Activated naive CD8-positive, alpha-beta T cell treated with anti-CD3 and anti-CD28 coated beads, Interleukin-2, amount 50 U/mL, for 24 hours (primary cell): ENCODE measurements at regions not wholly inside any gene's neighbourhood (a gene's known extent, or its start where the extent isn't known, plus 50 kb on each side); places are given as distances from the start of the nearest gene placed in this dataset.
"Not testable (repeated sequence)": the region's sequence is repeated elsewhere in the genome, so short reads cannot be mapped to it uniquely, and the experiment has no call there.

Source experiments
- ATAC-seq: fragments of 150-1000 bp; cut with Tn5 transposase; one replicate; pipeline ENCODE4 v1.10.0; 2021
- DNase-seq: peaks from one replicate; pipeline ENCODE4 v3.0.0; 2021
- H3K27ac Mint-ChIP-seq: one replicate; pipeline ENCODE4 v1.8.0; 2021; ENCODE audit warnings: mild to moderate bottlenecking, mixed read lengths
- H3K27me3 Mint-ChIP-seq: one replicate; pipeline ENCODE4 v1.8.0; 2021; ENCODE audit warnings: mixed read lengths
- H3K36me3 Mint-ChIP-seq: one replicate; pipeline ENCODE4 v1.8.0; 2021; ENCODE audit warnings: low read depth, mixed read lengths
- H3K4me1 Mint-ChIP-seq: one replicate; pipeline ENCODE4 v1.8.0; 2021; ENCODE audit warnings: mixed read lengths
- H3K4me3 Mint-ChIP-seq: one replicate; pipeline ENCODE4 v1.8.0; 2021; ENCODE audit warnings: mild to moderate bottlenecking, moderate library complexity, mixed read lengths
- H3K9me3 Mint-ChIP-seq: one replicate; pipeline ENCODE4 v1.8.0; 2021; ENCODE audit warnings: mixed read lengths

DNA sequence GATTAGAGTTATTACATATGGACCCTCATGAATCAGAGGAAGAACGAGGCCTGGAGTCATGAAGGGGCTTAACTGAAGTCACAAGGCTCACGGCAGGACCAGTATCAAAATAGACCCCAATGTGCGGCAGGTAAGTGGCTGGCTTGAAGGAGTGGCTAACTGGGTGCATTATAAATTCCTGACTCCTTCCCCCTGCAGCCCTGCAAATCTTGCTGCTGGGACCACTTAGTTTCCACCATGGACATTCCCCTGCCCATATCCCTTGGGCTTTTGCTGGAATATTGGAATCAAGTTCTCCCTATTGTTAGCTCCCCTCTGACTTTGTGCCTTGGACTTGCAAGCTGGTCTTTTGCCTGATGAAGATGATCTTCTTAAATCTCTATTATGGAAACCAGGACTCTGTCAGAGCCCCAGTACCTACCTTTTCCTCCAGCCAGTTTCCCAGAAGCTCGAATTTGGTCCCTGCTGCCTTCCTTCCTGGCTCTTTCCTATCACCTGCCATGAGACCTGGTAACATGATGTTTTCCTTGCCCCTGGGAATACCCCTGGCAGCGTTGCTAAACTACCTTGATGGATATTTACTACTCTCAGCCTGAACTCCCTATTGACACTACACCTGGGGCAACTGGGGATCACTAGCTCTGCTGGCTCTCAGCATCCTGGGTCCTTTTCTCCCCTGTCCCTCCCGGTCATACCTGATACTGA is 156.0 kb upstream of the JUN start:
- no peaks in the 10 kb centered on the region for H3K9me3 Mint-ChIP-seq
- H3K27me3 Mint-ChIP-seq = no peaks in the 10 kb centered on the region
- DNase-seq (no peak), ATAC-seq (no peak)
- H3K36me3 Mint-ChIP-seq = no peaks in the 10 kb centered on the region
- peaks cover 50% of the 10 kb centered on the region for H3K4me1 Mint-ChIP-seq
- no peak overlapping the region for H3K27ac Mint-ChIP-seq
- no peak overlapping the region for H3K4me3 Mint-ChIP-seq

- H3K36me3 Mint-ChIP-seq = no peaks in the 10 kb centered on the region
- no peaks in the 10 kb centered on the region for H3K27me3 Mint-ChIP-seq
- DNase-seq (peak; percentile 13), ATAC-seq (peak; percentile 20)
- peaks cover 60% of the 10 kb centered on the region for H3K4me1 Mint-ChIP-seq
- no peak overlapping the region for H3K4me3 Mint-ChIP-seq
- no peak overlapping the region for H3K27ac Mint-ChIP-seq
- H3K9me3 Mint-ChIP-seq = no peaks in the 10 kb centered on the region
Measured at GRCh38 chr1:58941471-58942289, 157.8 kb upstream of the JUN start.

- no peak for ATAC-seq
Measured at GRCh38 chr1:58942759-58943191, 158.9 kb upstream of the JUN start.

DNA sequence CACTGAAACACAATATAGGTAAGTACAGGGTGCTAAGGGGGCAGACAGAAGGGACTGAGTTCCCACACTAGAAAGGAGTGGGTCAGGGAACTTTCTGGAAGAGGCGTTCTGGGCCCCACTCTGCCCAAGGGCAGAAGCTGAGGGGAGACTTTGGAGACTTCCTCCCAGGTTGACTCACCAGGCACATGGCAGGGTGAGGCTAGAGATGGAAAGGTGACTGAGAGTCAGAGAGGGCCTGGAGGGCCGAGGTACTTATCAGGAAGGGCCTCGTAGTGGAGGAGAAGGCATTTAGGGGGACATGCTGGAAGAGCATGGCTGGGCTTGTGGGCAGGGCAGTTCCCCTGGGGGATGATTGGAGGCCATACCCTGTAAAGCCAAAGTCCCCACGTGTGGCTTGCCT is 159.9 kb upstream of the JUN start:
- Mint-ChIP-seq H3K4me3 (no peak overlapping the region), H3K27me3 (no peaks in the 10 kb centered on the region), H3K36me3 (no peaks in the 10 kb centered on the region), H3K27ac (no peak overlapping the region), H3K9me3 (no peaks in the 10 kb centered on the region), H3K4me1 (peaks cover 66% of the 10 kb centered on the region)
- peak; percentile 56 for ATAC-seq
- DNase-seq = peak; percentile 13

More at GRCh38 chr1:58942759-58943191, 158.9 kb upstream of the JUN start:
- Mint-ChIP-seq H3K4me1 (peaks cover 60% of the 10 kb centered on the region), H3K27ac (no peak overlapping the region), H3K9me3 (no peaks in the 10 kb centered on the region), H3K27me3 (no peaks in the 10 kb centered on the region), H3K36me3 (no peaks in the 10 kb centered on the region), H3K4me3 (no peak overlapping the region)
- no peak for DNase-seq

GRCh38 chr1:58944439-58944838 is 160.6 kb upstream of the JUN start:
- no peak for DNase-seq
- no peaks in the 10 kb centered on the region for H3K36me3 Mint-ChIP-seq
- no peak overlapping the region for H3K4me3 Mint-ChIP-seq
- H3K4me1 Mint-ChIP-seq = peaks cover 73% of the 10 kb centered on the region
- H3K27me3 Mint-ChIP-seq = no peaks in the 10 kb centered on the region
- H3K27ac Mint-ChIP-seq = no peak overlapping the region
- H3K9me3 Mint-ChIP-seq = no peaks in the 10 kb centered on the region
- ATAC-seq = no peak

DNA sequence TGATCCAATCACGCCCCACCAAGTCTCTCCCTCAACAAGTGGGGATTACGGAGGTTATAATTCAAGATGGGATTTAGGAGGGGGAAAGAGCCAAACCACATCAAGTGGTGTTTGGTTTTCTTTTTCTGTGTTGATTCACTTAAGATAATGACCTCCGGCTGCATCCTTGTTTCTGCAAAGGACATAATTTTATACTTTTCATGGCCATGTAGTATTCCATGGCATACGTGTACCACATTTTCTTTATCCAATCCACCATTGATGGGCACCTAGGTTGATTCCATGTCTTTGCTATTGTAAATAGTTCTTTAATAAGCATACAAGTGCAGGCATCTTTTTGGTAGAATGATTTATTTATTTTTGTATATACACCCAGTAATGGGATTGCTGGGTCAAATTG is 162.5 kb upstream of the JUN start:
- H3K27me3 Mint-ChIP-seq = no peaks in the 10 kb centered on the region
- no peak for DNase-seq
- H3K27ac Mint-ChIP-seq = no peak overlapping the region
- H3K4me1 Mint-ChIP-seq = peaks cover 61% of the 10 kb centered on the region
- no peak overlapping the region for H3K4me3 Mint-ChIP-seq
- no peaks in the 10 kb centered on the region for H3K36me3 Mint-ChIP-seq
- no peaks in the 10 kb centered on the region for H3K9me3 Mint-ChIP-seq
- ATAC-seq = no peak

DNA sequence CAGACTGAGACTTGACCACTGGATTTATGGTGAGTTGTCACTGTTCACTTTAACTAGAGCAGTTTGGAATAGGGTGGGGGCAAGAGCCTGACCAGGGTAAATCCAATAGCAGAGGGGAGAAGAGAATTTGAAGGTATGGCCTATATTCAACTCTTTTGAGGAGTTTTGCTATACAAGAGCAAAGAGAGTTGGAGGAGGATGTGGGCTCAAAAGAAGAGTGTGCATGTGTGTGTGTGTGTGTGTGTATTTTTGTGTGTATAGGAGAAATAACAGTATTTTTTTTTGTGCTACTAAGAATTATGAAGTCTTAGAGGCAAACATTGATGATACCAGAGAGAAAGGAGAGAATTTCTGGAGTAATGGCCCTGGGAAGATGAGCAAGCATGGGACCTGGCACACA is 164.8 kb upstream of the JUN start:
- ATAC-seq (no peak), DNase-seq (no peak)
- H3K4me3 Mint-ChIP-seq = no peak overlapping the region
- H3K36me3 Mint-ChIP-seq = no peaks in the 10 kb centered on the region
- peaks cover 41% of the 10 kb centered on the region for H3K4me1 Mint-ChIP-seq
- no peaks in the 10 kb centered on the region for H3K9me3 Mint-ChIP-seq
- no peaks in the 10 kb centered on the region for H3K27me3 Mint-ChIP-seq
- H3K27ac Mint-ChIP-seq = no peak overlapping the region

DNA sequence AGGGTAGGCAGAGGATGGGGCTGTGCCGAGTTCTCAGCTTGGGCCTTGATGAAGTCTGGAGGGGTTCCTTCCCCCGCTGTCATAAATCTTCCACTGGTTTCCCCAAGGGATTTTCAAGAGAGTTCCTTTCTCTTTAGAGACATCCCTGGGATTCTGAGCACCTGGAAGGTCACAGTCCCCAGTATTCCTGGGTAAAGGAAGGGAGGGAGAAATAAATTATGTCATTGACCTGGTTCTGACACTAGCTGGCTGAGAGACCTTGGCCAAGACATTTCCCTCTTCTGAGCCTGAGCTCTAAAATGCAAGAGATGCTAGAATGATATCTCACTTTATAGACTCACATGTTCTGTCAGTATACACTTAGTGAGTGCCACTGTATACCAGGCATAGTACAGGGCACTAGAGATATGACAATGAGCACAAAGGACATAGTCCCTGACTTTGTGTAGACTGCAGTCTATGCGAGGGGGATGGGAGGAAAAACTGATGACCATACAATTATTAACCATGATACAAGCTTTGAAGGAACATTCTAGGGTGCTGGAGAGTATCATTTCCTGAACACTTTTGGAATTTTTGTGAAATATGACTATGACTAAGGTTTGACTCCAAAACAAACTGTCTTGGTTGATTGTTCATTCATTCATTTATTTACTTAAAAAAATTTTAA is 165.8 kb upstream of the JUN start:
- no peaks in the 10 kb centered on the region for H3K9me3 Mint-ChIP-seq

GRCh38 chr1:58950897-58951296 is 167.1 kb upstream of the JUN start:
- ATAC-seq (no peak), DNase-seq (no peak)
- Mint-ChIP-seq H3K27me3 (no peaks in the 10 kb centered on the region), H3K27ac (no peak overlapping the region), H3K4me3 (no peak overlapping the region), H3K9me3 (no peaks in the 10 kb centered on the region), H3K4me1 (peaks cover 33% of the 10 kb centered on the region), H3K36me3 (no peaks in the 10 kb centered on the region)

More for the DNA sequence above, 165.8 kb upstream of the JUN start:
- Mint-ChIP-seq H3K4me3 (no peak overlapping the region), H3K4me1 (peaks cover 35% of the 10 kb centered on the region), H3K36me3 (no peaks in the 10 kb centered on the region), H3K27me3 (no peaks in the 10 kb centered on the region), H3K27ac (no peak overlapping the region)
- no peak for DNase-seq
- ATAC-seq = no peak

DNA sequence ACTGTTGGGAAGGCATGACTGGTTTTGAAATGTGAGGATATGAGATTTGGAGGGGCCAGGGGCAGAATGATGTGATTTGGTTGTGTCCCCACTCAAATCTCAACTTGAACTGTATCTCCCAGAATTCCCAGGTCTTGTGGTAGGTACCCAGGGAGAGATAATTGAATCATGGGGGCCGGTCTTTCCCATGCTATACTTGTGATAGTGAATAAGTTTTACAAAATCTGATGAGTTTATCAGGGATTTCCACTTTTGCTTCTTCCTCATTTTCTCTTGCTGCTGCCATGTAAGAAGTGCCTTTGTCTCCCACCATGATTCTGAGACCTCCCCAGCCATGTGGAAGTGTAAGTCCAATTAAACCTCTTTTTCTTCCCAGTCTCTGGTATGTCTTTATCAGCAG is 170.1 kb upstream of the JUN start:
- not testable (repeated sequence) for H3K9me3 Mint-ChIP-seq, ATAC-seq, H3K27ac Mint-ChIP-seq, H3K36me3 Mint-ChIP-seq, H3K4me3 Mint-ChIP-seq, H3K27me3 Mint-ChIP-seq, DNase-seq
- peaks cover 31% of the 10 kb centered on the region for H3K4me1 Mint-ChIP-seq

- H3K4me1 Mint-ChIP-seq = peaks cover 22% of the 10 kb centered on the region
- H3K27ac Mint-ChIP-seq, DNase-seq, H3K9me3 Mint-ChIP-seq, H3K4me3 Mint-ChIP-seq, H3K36me3 Mint-ChIP-seq, H3K27me3 Mint-ChIP-seq, ATAC-seq: not testable (repeated sequence)
Measured at GRCh38 chr1:58963287-58963686, 179.4 kb upstream of the JUN start.

GRCh38 chr1:58964428-58964827 is 180.6 kb upstream of the JUN start:
- Mint-ChIP-seq H3K4me3 (no peak overlapping the region), H3K36me3 (no peaks in the 10 kb centered on the region), H3K4me1 (peaks cover 32% of the 10 kb centered on the region), H3K9me3 (peaks cover 7% of the 10 kb centered on the region), H3K27ac (no peak overlapping the region), H3K27me3 (no peaks in the 10 kb centered on the region)
- ATAC-seq (no peak), DNase-seq (no peak)

GRCh38 chr1:58964880-58965279 is 181.0 kb upstream of the JUN start:
- no peak for DNase-seq
- ATAC-seq = no peak
- Mint-ChIP-seq H3K27ac (no peak overlapping the region), H3K4me3 (no peak overlapping the region), H3K36me3 (no peaks in the 10 kb centered on the region), H3K27me3 (no peaks in the 10 kb centered on the region), H3K9me3 (peaks cover 7% of the 10 kb centered on the region), H3K4me1 (peaks cover 32% of the 10 kb centered on the region)

DNA sequence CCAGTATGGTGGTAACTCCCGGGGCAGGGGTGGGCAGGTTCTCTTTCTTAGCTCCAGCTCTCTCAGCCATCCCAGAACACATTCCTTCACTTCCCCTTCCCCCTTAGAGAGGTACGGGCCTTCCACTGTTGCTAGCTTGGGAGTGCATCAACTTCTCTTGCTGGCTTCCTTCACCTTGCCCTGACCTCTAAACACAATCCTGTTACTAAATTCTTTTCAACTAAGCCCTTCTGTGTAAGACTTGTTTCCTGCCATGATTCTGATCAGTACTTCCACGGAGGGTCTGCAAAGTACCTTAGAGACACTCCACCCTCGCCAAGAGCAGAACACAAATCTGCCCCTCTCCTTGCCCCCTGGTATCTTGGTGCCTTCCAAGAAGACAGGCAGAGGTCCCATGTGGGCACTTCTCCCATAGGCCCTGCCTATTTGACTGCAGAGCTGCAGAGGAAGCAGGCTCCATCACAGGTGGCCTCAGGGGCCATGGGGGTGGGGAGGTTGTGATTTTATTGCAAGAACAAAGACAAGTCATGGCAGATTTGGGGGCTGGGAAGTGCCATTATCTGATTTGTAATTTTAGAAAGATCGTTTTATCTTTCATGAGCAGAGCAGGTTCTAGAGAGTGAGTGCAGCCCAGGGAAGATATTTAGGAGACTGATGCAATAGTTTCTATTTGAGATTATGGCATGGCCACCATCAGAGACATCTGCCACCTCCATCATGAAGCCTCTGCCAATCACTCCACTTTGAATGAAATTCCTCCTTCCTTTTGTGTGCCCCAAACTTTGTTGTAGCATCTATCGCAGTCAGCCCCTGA is 182.5 kb upstream of the JUN start:
- DNase-seq (no peak), ATAC-seq (no peak)
- H3K4me1 Mint-ChIP-seq = peaks cover 32% of the 10 kb centered on the region
- H3K4me3 Mint-ChIP-seq = no peak overlapping the region
- H3K27me3 Mint-ChIP-seq = no peaks in the 10 kb centered on the region
- peaks cover 2% of the 10 kb centered on the region for H3K9me3 Mint-ChIP-seq
- H3K27ac Mint-ChIP-seq = peak overlapping the region; percentile 54
- H3K36me3 Mint-ChIP-seq = no peaks in the 10 kb centered on the region
